ENCODE measurements at regions not wholly inside any gene's neighbourhood (a gene's known extent, or its start where the extent isn't known, plus 50 kb on each side); places are given as distances from the start of the nearest gene placed in this dataset.
"Not testable (repeated sequence)": the region's sequence is repeated elsewhere in the genome, so short reads cannot be mapped to it uniquely, and the experiment has no call there.

- Mint-ChIP-seq H3K4me1 (no peaks in the 10 kb centered on the region), H3K27ac (no peak overlapping the region), H3K36me3 (peaks cover under 1% of the 10 kb centered on the region), H3K9me3 (peaks cover 6 to 7% of the 10 kb centered on the region in 2 donors), H3K27me3 (ENCODE audit: low read depth in 2 of 2) (peaks cover 0 to 3% of the 10 kb centered on the region in 2 donors), H3K4me3 (no peak overlapping the region)
- no peak overlapping the region for H3K27ac ChIP-seq (ENCODE audit: low read length)
- no peaks in the 10 kb centered on the region for H3K4me1 ChIP-seq (ENCODE audit: control insufficient read depth, insufficient read depth, low read length)
- H3K27me3 ChIP-seq (ENCODE audit: control insufficient read depth, insufficient read depth, low read length), result no peaks in the 10 kb centered on the region
- intact Hi-C loops (cut with micrococcal nuclease), result no loop called here
- ATAC-seq, result no peak
- WGBS (ENCODE audit: insufficient coverage), result 33% methylated on average over 1 of the region's 3 CpGs
- H3K9me3 ChIP-seq (ENCODE audit: control insufficient read depth, insufficient read depth, low read length), result no peaks in the 10 kb centered on the region
- TF ChIP-seq CTCF (IDR thresholded peaks at IDR 0.05), result no peak
- H3K36me3 ChIP-seq (ENCODE audit: control insufficient read depth, insufficient read depth, low read length), result no peaks in the 10 kb centered on the region
- H3K4me3 ChIP-seq (ENCODE audit: low read length), result no peak overlapping the region
- DNase-seq, result no peak
These were observed 791.7 kb downstream of the AACS start for GRCh38 chr12:125856896-125857295.

GRCh38 chr12:125860672-125861288 is 795.5 kb downstream of the AACS start:
- WGBS (ENCODE audit: insufficient coverage), result 87% methylated on average over 17 of the region's 17 CpGs
- no peak overlapping the region for H3K27ac ChIP-seq (ENCODE audit: low read length)

GRCh38 chr12:125861299-125862281 is 796.4 kb downstream of the AACS start:
- DNase-seq (no peak), ATAC-seq (no peak)
- H3K27ac Mint-ChIP-seq, result no peak overlapping the region
- peaks cover 2 to 7% of the 10 kb centered on the region in 2 donors for H3K9me3 Mint-ChIP-seq
- no peak overlapping the region for H3K4me3 Mint-ChIP-seq
- peaks cover 6% of the 10 kb centered on the region for H3K36me3 Mint-ChIP-seq
- no peaks in the 10 kb centered on the region for H3K36me3 ChIP-seq (ENCODE audit: control insufficient read depth, insufficient read depth, low read length)
- H3K4me1 ChIP-seq (ENCODE audit: control insufficient read depth, insufficient read depth, low read length), result no peaks in the 10 kb centered on the region
- H3K4me3 ChIP-seq (ENCODE audit: low read length), result no peak overlapping the region
- H3K27me3 Mint-ChIP-seq (ENCODE audit: low read depth in 2 of 2), result peaks cover 0 to 3% of the 10 kb centered on the region in 2 donors
- no peak for TF ChIP-seq CTCF (IDR thresholded peaks at IDR 0.05)
- H3K27ac ChIP-seq (ENCODE audit: low read length), result no peak overlapping the region
- 40% methylated on average over 67 of the region's 68 CpGs for WGBS (ENCODE audit: insufficient coverage)
- peaks cover 9% of the 10 kb centered on the region for H3K9me3 ChIP-seq (ENCODE audit: control insufficient read depth, insufficient read depth, low read length)
- H3K4me1 Mint-ChIP-seq, result no peaks in the 10 kb centered on the region
- no peaks in the 10 kb centered on the region for H3K27me3 ChIP-seq (ENCODE audit: control insufficient read depth, insufficient read depth, low read length)
- intact Hi-C loops (cut with micrococcal nuclease), result no loop called here

More at GRCh38 chr12:125860672-125861288, 795.5 kb downstream of the AACS start:
- no peak for TF ChIP-seq CTCF (IDR thresholded peaks at IDR 0.05)
- Mint-ChIP-seq H3K36me3 (peaks cover 6% of the 10 kb centered on the region), H3K27me3 (ENCODE audit: low read depth in 2 of 2) (peaks cover 0 to 3% of the 10 kb centered on the region in 2 donors), H3K4me3 (no peak overlapping the region), H3K9me3 (peaks cover 2 to 7% of the 10 kb centered on the region in 2 donors), H3K4me1 (no peaks in the 10 kb centered on the region), H3K27ac (no peak overlapping the region)
- no peaks in the 10 kb centered on the region for H3K4me1 ChIP-seq (ENCODE audit: control insufficient read depth, insufficient read depth, low read length)
- no peaks in the 10 kb centered on the region for H3K27me3 ChIP-seq (ENCODE audit: control insufficient read depth, insufficient read depth, low read length)
- ATAC-seq (no peak), DNase-seq (no peak)
- H3K4me3 ChIP-seq (ENCODE audit: low read length), result no peak overlapping the region
- intact Hi-C loops (cut with micrococcal nuclease), result no loop called here
- no peaks in the 10 kb centered on the region for H3K36me3 ChIP-seq (ENCODE audit: control insufficient read depth, insufficient read depth, low read length)
- H3K9me3 ChIP-seq (ENCODE audit: control insufficient read depth, insufficient read depth, low read length), result peaks cover 9% of the 10 kb centered on the region

- DNase-seq; H3K4me3 Mint-ChIP-seq; H3K27ac Mint-ChIP-seq; H3K27me3 Mint-ChIP-seq (ENCODE audit: low read depth in 2 of 2); H3K4me1 Mint-ChIP-seq; H3K4me1 ChIP-seq (ENCODE audit: control insufficient read depth, insufficient read depth, low read length); H3K27ac ChIP-seq (ENCODE audit: low read length); H3K27me3 ChIP-seq (ENCODE audit: control insufficient read depth, insufficient read depth, low read length); H3K36me3 ChIP-seq (ENCODE audit: control insufficient read depth, insufficient read depth, low read length); H3K36me3 Mint-ChIP-seq; H3K9me3 Mint-ChIP-seq; H3K9me3 ChIP-seq (ENCODE audit: control insufficient read depth, insufficient read depth, low read length); intact Hi-C loops (cut with micrococcal nuclease); ATAC-seq; H3K4me3 ChIP-seq (ENCODE audit: low read length): not testable (repeated sequence)
- 75% methylated on average over 5 of the region's 6 CpGs for WGBS (ENCODE audit: insufficient coverage)
These were observed 800.0 kb downstream of the AACS start for GRCh38 chr12:125865236-125865635.

All from natural killer cell (primary cell).